ENCODE measurements at regions not wholly inside any gene's neighbourhood (a gene's known extent, or its start where the extent isn't known, plus 50 kb on each side); places are given as distances from the start of the nearest gene placed in this dataset.

- H3K4me3 ChIP-seq = no peak overlapping the region
- H3K9me3 ChIP-seq = no peaks in the 10 kb centered on the region
- no peak for DNase-seq (ENCODE audit: low spot score in 2 of 2)
- TF ChIP-seq POLR2A (IDR thresholded peaks at IDR 0.05) (no peak), CTCF (IDR thresholded peaks at IDR 0.05) (no peak), EP300 (IDR thresholded peaks at IDR 0.05) (no peak)
- no peak overlapping the region for H3K27ac ChIP-seq
- WGBS, 2 donors = 88 to 90% methylated on average over 14 of the region's 14 CpGs
- H3K4me1 ChIP-seq = peaks cover 0 to 22% (median 8%) of the 10 kb centered on the region in 4 donors
- no peaks in the 10 kb centered on the region for H3K36me3 ChIP-seq
- H3K27me3 ChIP-seq = no peaks in the 10 kb centered on the region
These were observed 203.8 kb upstream of the ZMIZ1 start for GRCh38 chr10:78864761-78865537.

GRCh38 chr10:78865538-78865875 lies 203.3 kb upstream of the ZMIZ1 start:
- H3K27ac ChIP-seq = no peak overlapping the region
- TF ChIP-seq CTCF (IDR thresholded peaks at IDR 0.05) = no peak
- DNase-seq (ENCODE audit: low spot score in 2 of 2) = no peak
- H3K36me3 ChIP-seq = no peaks in the 10 kb centered on the region
- H3K4me3 ChIP-seq = no peak overlapping the region
- H3K27me3 ChIP-seq = no peaks in the 10 kb centered on the region
- H3K4me1 ChIP-seq = peaks cover 0 to 22% (median 8%) of the 10 kb centered on the region in 4 donors
- WGBS, 2 donors = 14 to 22% methylated on average over 4 of the region's 4 CpGs
- H3K9me3 ChIP-seq = no peaks in the 10 kb centered on the region

GRCh38 chr10:78865931-78866717 lies 202.6 kb upstream of the ZMIZ1 start:
- WGBS, 2 donors = 91 to 94% methylated on average over 10 to 12 of the region's 12 CpGs

GRCh38 chr10:78866731-78867554 lies 201.8 kb upstream of the ZMIZ1 start:
- Histone ChIP-seq H3K36me3 (no peaks in the 10 kb centered on the region), H3K9me3 (no peaks in the 10 kb centered on the region), H3K27ac (no peak overlapping the region), H3K4me3 (no peak overlapping the region), H3K27me3 (no peaks in the 10 kb centered on the region), H3K4me1 (peaks cover 0 to 22% (median 8%) of the 10 kb centered on the region in 4 donors)
- DNase-seq (ENCODE audit: low spot score in 2 of 2) = no peak
- TF ChIP-seq CTCF (IDR thresholded peaks at IDR 0.05) (no peak), POLR2A (IDR thresholded peaks at IDR 0.05) (no peak), EP300 (IDR thresholded peaks at IDR 0.05) (no peak)
- WGBS, 2 donors = 88 to 95% methylated on average over 7 of the region's 7 CpGs

More at GRCh38 chr10:78865931-78866717, 202.6 kb upstream of the ZMIZ1 start:
- no peak for DNase-seq (ENCODE audit: low spot score in 2 of 2)
- H3K9me3 ChIP-seq = no peaks in the 10 kb centered on the region
- TF ChIP-seq CTCF (IDR thresholded peaks at IDR 0.05) (no peak), POLR2A (IDR thresholded peaks at IDR 0.05) (no peak), EP300 (IDR thresholded peaks at IDR 0.05) (no peak)
- H3K4me3 ChIP-seq = no peak overlapping the region
- H3K36me3 ChIP-seq = no peaks in the 10 kb centered on the region
- H3K27ac ChIP-seq = no peak overlapping the region
- H3K27me3 ChIP-seq = no peaks in the 10 kb centered on the region
- peaks cover 0 to 22% (median 8%) of the 10 kb centered on the region in 4 donors for H3K4me1 ChIP-seq

Measured in tibial nerve (tissue), 4 donors.